AML-193 (cell line): ENCODE measurements at regions not wholly inside any gene's neighbourhood (a gene's known extent, or its start where the extent isn't known, plus 50 kb on each side); places are given as distances from the start of the nearest gene placed in this dataset.

Experiments used
- DNase-seq, 2 experiments: peaks; one replicate each; lab custom pipeline; 2025; lab: John Stamatoyannopoulos, UW

GRCh38 chr3:194928831-194929577, 243.3 kb downstream of the FAM43A start:
- DNase-seq, result peak in 1 of 2 experiments; percentile 9

GRCh38 chr3:194929578-194929960, 243.9 kb downstream of the FAM43A start:
- no peak for DNase-seq

GRCh38 chr3:194930377-194931204, 244.9 kb downstream of the FAM43A start:
- peak; percentile 94 to 95 for DNase-seq

- DNase-seq, result no peak
Observed at GRCh38 chr3:194931347-194931746, 245.7 kb downstream of the FAM43A start.

- DNase-seq, result no peak
Observed at GRCh38 chr3:194931865-194932264, 246.2 kb downstream of the FAM43A start.

GRCh38 chr3:194933465-194933864, 247.8 kb downstream of the FAM43A start:
- no peak for DNase-seq

GRCh38 chr3:194935061-194935460, 249.4 kb downstream of the FAM43A start:
- no peak for DNase-seq

- DNase-seq, result no peak
Observed at GRCh38 chr3:194935632-194936470, 250.2 kb downstream of the FAM43A start.

GRCh38 chr3:194936659-194937058, 251.0 kb downstream of the FAM43A start:
- DNase-seq, result no peak

GRCh38 chr3:194937144-194937543, 251.5 kb downstream of the FAM43A start:
- no peak for DNase-seq

GRCh38 chr3:194937882-194938321, 252.2 kb downstream of the FAM43A start:
- DNase-seq, result no peak

GRCh38 chr3:194938845-194939531, 253.3 kb downstream of the FAM43A start:
- no peak for DNase-seq

GRCh38 chr3:194939532-194939909, 253.8 kb downstream of the FAM43A start:
- DNase-seq, result no peak

GRCh38 chr3:194939949-194940770, 254.5 kb downstream of the FAM43A start:
- DNase-seq, result no peak

- DNase-seq, result no peak
Observed at GRCh38 chr3:194941360-194941955, 255.8 kb downstream of the FAM43A start.

GRCh38 chr3:194941956-194942511, 256.4 kb downstream of the FAM43A start:
- DNase-seq, result no peak

GRCh38 chr3:194944526-194944925, 258.8 kb downstream of the FAM43A start:
- no peak for DNase-seq

- no peak for DNase-seq
Observed at GRCh38 chr3:194945508-194945907, 259.8 kb downstream of the FAM43A start.

GRCh38 chr3:194946091-194946490, 260.4 kb downstream of the FAM43A start:
- no peak for DNase-seq

GRCh38 chr3:194949592-194949991, 263.9 kb downstream of the FAM43A start:
- no peak for DNase-seq
